ENCODE measurements at regions not wholly inside any gene's neighbourhood (a gene's known extent, or its start where the extent isn't known, plus 50 kb on each side); places are given as distances from the start of the nearest gene placed in this dataset.

DNA sequence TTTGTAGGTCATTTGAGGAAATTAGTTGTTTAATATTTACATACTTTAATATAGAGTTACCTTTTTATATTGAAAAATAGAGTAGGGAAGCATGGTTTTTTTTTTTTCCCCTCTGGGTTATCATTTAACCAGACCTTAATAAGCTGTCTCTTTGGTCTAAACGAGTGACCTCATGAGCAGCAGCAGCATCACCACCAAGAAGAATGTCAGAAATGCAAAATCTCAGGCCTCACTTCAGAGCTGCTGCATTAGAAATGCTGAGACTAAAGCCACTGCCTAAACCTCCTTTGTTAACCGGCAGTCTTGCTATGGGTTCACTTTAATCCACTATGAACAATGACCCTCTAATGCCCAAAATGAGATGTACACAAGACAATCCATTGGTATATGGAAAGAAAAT, 733.7 kb upstream of the FAM98A start:
- DNase-seq (ENCODE audit: low read depth): peak; percentile 52
- TF ChIP-seq, protein P1, sequence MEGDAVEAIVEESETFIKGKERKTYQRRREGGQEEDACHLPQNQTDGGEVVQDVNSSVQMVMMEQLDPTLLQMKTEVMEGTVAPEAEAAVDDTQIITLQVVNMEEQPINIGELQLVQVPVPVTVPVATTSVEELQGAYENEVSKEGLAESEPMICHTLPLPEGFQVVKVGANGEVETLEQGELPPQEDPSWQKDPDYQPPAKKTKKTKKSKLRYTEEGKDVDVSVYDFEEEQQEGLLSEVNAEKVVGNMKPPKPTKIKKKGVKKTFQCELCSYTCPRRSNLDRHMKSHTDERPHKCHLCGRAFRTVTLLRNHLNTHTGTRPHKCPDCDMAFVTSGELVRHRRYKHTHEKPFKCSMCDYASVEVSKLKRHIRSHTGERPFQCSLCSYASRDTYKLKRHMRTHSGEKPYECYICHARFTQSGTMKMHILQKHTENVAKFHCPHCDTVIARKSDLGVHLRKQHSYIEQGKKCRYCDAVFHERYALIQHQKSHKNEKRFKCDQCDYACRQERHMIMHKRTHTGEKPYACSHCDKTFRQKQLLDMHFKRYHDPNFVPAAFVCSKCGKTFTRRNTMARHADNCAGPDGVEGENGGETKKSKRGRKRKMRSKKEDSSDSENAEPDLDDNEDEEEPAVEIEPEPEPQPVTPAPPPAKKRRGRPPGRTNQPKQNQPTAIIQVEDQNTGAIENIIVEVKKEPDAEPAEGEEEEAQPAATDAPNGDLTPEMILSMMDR (conservative IDR thresholded peaks at IDR 0.05; ENCODE audit: low read depth, low read length): no peak
- H3K4me3 ChIP-seq (ENCODE audit: low read depth, low read length): no peak overlapping the region

DNA sequence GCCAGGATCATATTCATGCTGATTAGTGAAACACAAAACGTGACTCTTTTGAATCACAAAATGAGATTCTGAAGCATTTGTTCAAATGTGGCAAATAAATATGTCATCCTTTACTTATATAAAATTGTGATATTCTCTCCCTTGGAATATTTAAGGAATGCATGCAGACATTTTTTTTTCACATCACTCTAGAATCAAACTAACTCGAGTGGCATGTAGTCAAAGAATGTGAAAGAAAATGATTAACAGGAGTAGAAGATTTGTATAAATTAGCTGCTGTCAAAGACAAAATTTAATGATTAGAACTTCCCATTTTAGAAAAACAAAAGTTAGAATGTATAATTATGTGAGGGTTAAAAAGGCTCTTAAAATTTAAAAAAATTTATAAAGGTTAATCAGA, 721.0 kb upstream of the FAM98A start:
- TF ChIP-seq, protein P1 (conservative IDR thresholded peaks at IDR 0.05; ENCODE audit: low read depth, low read length): no peak
- no peak overlapping the region for H3K4me3 ChIP-seq (ENCODE audit: low read depth, low read length)

DNA sequence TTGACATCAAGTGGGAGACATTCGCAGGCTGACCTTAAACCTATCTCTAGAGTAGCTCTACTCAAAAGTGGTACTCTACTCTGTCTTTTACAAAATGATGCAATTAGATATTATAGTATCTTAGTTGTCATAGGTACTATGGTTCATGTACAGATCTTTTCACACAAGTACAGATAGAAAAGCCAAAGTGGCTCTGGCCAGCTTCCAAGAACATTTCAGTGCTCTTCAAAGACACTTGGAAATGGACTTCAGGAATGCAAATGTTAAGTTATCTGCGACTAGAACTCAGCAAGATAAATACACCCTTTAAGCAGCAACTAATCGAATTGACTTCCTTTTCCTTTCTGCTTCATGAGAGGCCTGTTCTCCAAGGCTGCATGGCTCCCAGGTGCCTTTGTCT, 718.7 kb upstream of the FAM98A start:
- no peak overlapping the region for H3K4me3 ChIP-seq (ENCODE audit: low read depth, low read length)
- TF ChIP-seq, protein P1 (conservative IDR thresholded peaks at IDR 0.05; ENCODE audit: low read depth, low read length): no peak
- no peak for DNase-seq (ENCODE audit: low read depth)

More for the DNA sequence above, 721.0 kb upstream of the FAM98A start:
- no peak for DNase-seq (ENCODE audit: low read depth)

- TF ChIP-seq, protein P1 (conservative IDR thresholded peaks at IDR 0.05; ENCODE audit: low read depth, low read length): no peak
- H3K4me3 ChIP-seq (ENCODE audit: low read depth, low read length): no peak overlapping the region
- no peak for DNase-seq (ENCODE audit: low read depth)
Observed at GRCh38 chr2:34316788-34317187, 717.7 kb upstream of the FAM98A start.

DNA sequence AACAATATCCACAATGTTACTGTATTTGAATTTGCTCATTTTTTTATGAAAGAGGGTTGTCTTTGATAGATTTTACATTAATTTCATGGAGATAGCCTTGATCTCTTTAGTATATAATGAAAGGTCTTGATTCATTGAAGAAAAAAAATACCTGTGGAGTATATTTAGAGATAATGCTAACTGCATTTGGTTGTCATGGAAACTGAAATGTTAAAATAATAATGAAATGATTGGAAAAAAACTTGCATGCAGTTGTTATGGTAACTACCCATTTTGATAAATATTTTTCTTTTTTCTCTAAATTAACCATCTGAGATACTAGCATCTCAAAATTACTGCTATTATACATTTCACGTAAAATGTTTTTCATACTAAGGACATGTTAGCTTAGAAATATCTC, 712.7 kb upstream of the FAM98A start:
- no peak for DNase-seq (ENCODE audit: low read depth)
- no peak overlapping the region for H3K4me3 ChIP-seq (ENCODE audit: low read depth, low read length)
- TF ChIP-seq, protein P1 (conservative IDR thresholded peaks at IDR 0.05; ENCODE audit: low read depth, low read length): no peak

- H3K4me3 ChIP-seq (ENCODE audit: low read depth, low read length): no peak overlapping the region
- no peak for DNase-seq (ENCODE audit: low read depth)
- TF ChIP-seq, protein P1 (conservative IDR thresholded peaks at IDR 0.05; ENCODE audit: low read depth, low read length): no peak
Observed at GRCh38 chr2:34308140-34308539, 709.0 kb upstream of the FAM98A start.

- TF ChIP-seq, protein P1 (conservative IDR thresholded peaks at IDR 0.05; ENCODE audit: low read depth, low read length): no peak
- DNase-seq (ENCODE audit: low read depth): no peak
- H3K4me3 ChIP-seq (ENCODE audit: low read depth, low read length): no peak overlapping the region
Observed at GRCh38 chr2:34307636-34308035, 708.5 kb upstream of the FAM98A start.
